ENCODE measurements at regions not wholly inside any gene's neighbourhood (a gene's known extent, or its start where the extent isn't known, plus 50 kb on each side); places are given as distances from the start of the nearest gene placed in this dataset.

DNA sequence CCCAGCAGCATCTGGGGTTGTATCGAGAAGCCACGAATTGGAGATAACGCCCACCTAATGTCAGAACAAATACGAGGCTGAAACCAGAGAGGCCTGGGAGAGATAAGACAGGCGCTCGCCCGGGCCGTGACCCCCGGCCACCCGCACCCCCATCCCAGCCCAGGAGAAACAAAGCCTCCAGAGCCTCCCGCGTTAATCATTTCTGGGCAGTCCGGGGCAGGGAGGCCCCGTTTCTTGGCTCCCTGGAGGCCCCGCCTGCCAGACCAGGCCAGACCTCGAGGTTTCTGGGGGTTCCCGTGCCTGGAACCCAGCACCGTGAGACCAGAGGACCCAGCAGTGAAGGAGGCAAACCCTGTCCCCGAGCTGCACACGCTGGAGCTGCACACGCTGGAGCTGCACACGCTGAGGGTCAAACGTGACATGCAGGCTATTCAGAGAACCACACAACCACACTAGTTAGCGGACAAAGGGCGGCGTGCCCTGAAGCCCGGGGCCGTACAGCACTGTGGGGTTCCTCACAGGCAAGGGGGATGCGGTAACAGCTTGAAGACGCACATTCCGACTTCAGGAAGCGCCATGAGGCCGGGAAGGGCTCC is 53.4 kb downstream of the FOXL3 start:
- H3K27ac ChIP-seq (ENCODE audit: insufficient read length, low read depth, low read length), result no peak overlapping the region
- H4K8ac ChIP-seq (replicated peaks; ENCODE audit: insufficient read length, low read depth, low read length), result no peak overlapping the region
- no peak overlapping the region for H4K91ac ChIP-seq (ENCODE audit: insufficient read length, low read depth, low read length)
- no peak overlapping the region for H3K56ac ChIP-seq (ENCODE audit: insufficient read length, low read depth, low read length)
- H3K27me3 ChIP-seq (ENCODE audit: insufficient read depth, low read length), result no peaks in the 10 kb centered on the region
- no peaks in the 10 kb centered on the region; a peak in 1 of 7 replicates for H3K36me3 Mint-ChIP-seq (ENCODE audit: insufficient read depth in 1 of 3, low read depth in 3 of 3)
- H3K9ac ChIP-seq (ENCODE audit: extremely low read depth, insufficient read length, low read length), result no peak overlapping the region
- no peak overlapping the region for H3K4me2 ChIP-seq (ENCODE audit: insufficient read depth, insufficient read length, low read length)
- H3K23me2 ChIP-seq (ENCODE audit: insufficient read length, low read depth, low read length, poor library complexity, severe bottlenecking), result no peaks in the 10 kb centered on the region
- peaks cover 2% of the 10 kb centered on the region for H3K27me3 Mint-ChIP-seq (ENCODE audit: low read depth)
- no peak overlapping the region for H3K14ac ChIP-seq (ENCODE audit: insufficient read depth, low read length)
- no peaks in the 10 kb centered on the region for H3K9me3 Mint-ChIP-seq
- H3T11ph ChIP-seq (ENCODE audit: low read length), result no peak overlapping the region
- H2BK15ac ChIP-seq (ENCODE audit: low read depth, low read length), result no peak overlapping the region
- no peak overlapping the region for H4K5ac ChIP-seq (ENCODE audit: insufficient read length, low read depth, low read length)
- no peaks in the 10 kb centered on the region for H3K4me1 ChIP-seq (ENCODE audit: insufficient read depth, low read length)
- H3K79me2 ChIP-seq (ENCODE audit: insufficient read depth, low read length), result no peaks in the 10 kb centered on the region
- H4K20me1 ChIP-seq (ENCODE audit: control insufficient read depth, insufficient read depth, insufficient read length), result no peaks in the 10 kb centered on the region
- H3K18ac ChIP-seq (ENCODE audit: insufficient read length, low read depth, low read length), result no peak overlapping the region
- no peaks in the 10 kb centered on the region for H3K9me3 ChIP-seq (ENCODE audit: control insufficient read depth, low read depth, low read length)
- no peaks in the 10 kb centered on the region for H3K79me1 ChIP-seq (ENCODE audit: insufficient read depth, low read depth, low read length, poor library complexity, severe bottlenecking)
- no peak overlapping the region for H3K4ac ChIP-seq (ENCODE audit: low read depth, low read length)
- no peak overlapping the region for H2BK5ac ChIP-seq (ENCODE audit: insufficient read length, low read length)
- no peaks in the 10 kb centered on the region for H3K4me1 Mint-ChIP-seq
- H3K4me3 Mint-ChIP-seq, result no peak overlapping the region
- no peak overlapping the region for H2AFZ ChIP-seq (ENCODE audit: low read length)
- WGBS (ENCODE audit: extremely low coverage, insufficient read length, low lambda C conversion rate), result no CpG with 5 or more reads among the region's 33 CpGs
- H3K27ac Mint-ChIP-seq, result peak overlapping the region in 1 of 3 experiments; percentile 15; a peak in 1 of 7 replicates
- no peak overlapping the region for H2BK120ac ChIP-seq (ENCODE audit: low read depth, low read length, poor library complexity, severe bottlenecking)
- H2AK5ac ChIP-seq (ENCODE audit: insufficient read length, low read length), result no peak overlapping the region
- no peak overlapping the region for H2BK12ac ChIP-seq (ENCODE audit: insufficient read length, low read depth, low read length)
- no peak overlapping the region for H3K23ac ChIP-seq (ENCODE audit: insufficient read length, low read depth, low read length)
- DNase-seq, result no peak
- H2BK20ac ChIP-seq (ENCODE audit: low read depth, low read length, poor library complexity, severe bottlenecking), result no peak overlapping the region
- no peak for TF ChIP-seq CTCF (conservative IDR thresholded peaks at IDR 0.05)
